DMS53 treated with DMSO at 0.1 percent for 48 hours (cell line): ENCODE measurements at regions not wholly inside any gene's neighbourhood (a gene's known extent, or its start where the extent isn't known, plus 50 kb on each side); places are given as distances from the start of the nearest gene placed in this dataset.
"Not testable (repeated sequence)": the region's sequence is repeated elsewhere in the genome, so short reads cannot be mapped to it uniquely, and the experiment has no call there.

Experiments
- DNase-seq: peaks from one replicate; lab custom pipeline; 2025; ENCODE audit not compliant: unreplicated experiment; lab: John Stamatoyannopoulos, UW

DNA sequence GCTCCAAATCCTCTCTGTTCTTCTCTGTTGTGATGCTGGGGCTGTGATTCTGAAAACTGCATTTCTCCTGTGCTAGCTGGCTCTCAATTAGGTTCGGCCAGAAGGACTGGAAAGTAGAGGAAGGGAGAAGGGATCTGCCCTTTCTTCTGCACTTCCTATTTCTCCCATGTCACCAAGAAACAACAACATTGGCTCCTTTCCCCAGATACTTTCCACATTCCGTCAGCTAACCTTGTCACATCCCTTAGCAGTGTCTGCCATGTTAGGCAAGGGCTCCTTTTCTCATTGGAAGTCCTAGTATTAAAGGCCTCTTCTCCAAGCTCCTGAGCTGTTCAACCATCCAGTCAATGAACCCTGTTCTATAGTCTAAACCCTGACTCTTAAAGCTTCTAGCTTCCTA, 171.1 kb downstream of the ZNF621 start:
- DNase-seq, result no peak

- DNase-seq, result not testable (repeated sequence)
Observed at GRCh38 chr3:40698611-40699010, 173.9 kb downstream of the ZNF621 start.

- DNase-seq, result no peak
Observed at GRCh38 chr3:40701016-40701588, 176.3 kb downstream of the ZNF621 start.

DNA sequence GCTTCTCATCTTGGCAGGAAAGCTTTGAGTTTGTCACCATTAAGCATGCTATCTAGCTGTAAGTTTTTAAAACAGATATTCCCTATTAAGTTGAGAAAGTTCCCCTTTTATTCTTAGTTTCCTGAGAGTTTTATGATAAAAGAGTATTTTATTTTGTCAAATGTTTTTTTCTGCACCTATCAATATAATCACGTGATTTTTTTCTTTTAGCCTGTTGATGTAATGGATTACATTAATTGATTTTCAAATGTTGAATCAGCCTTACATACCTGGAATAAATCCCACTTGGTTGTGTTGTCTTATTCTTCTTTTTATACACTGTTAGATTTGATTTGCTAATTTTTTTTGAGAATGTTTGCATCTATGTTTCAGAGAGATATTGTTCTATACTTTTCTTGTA, 179.5 kb downstream of the ZNF621 start:
- no peak for DNase-seq

DNA sequence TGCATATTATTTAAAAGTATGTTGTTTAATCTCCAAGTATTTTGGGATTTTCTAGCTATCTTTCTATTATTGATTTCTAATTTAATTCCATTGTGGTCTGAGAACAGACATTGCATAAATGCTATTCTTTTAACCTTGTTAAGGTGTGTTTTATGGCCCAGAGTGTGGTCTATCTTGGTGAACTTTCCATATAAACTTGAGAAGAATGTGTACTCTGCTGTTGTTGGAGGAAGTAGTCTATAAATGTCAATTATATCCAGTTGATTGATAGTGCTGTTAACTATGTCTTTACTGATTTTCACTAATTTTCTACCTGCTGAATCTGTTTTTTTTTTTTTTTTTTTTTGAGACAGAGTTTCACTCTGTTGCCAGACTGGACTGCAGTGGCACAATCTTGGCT, 180.9 kb downstream of the ZNF621 start:
- no peak for DNase-seq

DNA sequence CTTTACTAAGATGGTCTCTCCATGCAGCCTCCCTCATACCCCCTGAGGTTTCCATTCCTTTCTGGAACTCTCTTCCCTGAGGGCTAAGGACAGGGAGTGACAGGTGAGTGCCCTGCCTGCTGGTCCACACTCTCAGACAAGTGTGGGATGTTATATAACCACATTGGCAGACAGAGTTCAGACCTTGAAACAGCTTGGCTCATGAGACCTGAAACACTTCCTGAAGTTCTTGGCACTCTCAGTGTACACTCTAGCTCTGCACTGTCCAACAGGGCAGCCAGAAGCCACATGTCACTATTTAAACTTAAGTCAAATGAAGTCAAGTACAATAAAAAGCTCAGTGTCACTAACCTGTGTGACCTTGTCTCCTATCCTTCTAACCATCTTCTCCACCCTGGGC, 188.5 kb downstream of the ZNF621 start:
- DNase-seq, result no peak

- DNase-seq, result no peak
Observed at GRCh38 chr3:40713795-40714194, 189.0 kb downstream of the ZNF621 start.

DNA sequence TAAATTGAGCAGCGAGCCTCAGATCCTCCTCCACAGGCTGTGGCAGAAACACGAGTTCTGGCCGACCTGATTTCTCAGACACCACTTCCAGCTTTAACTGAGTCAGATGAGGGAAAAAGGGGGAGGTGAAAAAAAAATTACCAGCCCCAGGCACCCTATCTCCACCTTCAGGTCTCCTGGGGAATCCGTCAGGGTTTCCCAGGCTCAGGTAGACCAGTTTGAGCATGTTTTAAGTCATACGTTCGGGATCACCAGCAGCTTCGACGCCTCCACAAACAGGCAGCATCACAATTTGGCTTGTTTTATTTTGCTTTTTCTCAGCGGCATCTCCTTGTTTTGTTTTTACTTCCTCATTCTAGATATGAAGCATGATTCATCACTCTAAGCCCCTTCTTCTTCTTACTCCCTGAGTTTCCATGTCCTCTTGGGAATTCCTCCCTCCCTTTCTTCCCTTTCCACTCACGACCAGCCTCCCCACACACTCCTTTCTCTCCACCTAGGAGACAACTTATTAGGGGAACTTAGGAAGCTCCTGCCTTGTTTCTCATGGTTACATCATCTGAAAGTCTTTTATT, 190.1 kb downstream of the ZNF621 start:
- DNase-seq, result no peak

DNA sequence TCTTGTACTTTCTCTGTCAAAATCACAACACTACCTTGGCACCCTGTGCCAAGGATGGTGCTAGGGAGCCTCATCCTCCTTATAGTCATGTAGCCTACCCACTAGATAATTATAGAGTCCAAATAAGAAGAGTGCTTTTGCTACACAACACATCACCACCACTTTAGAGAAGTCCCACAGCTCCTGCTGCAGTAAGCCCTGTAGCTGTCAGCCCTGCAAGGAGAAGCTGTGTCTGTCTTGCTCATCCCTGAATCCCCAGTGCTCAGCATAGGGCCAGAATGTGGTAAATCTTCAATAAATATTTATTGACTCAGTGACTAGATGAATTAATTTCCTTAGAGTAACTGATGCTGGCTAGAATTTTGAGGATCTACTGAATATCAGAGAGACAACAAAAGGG, 190.8 kb downstream of the ZNF621 start:
- no peak for DNase-seq

DNA sequence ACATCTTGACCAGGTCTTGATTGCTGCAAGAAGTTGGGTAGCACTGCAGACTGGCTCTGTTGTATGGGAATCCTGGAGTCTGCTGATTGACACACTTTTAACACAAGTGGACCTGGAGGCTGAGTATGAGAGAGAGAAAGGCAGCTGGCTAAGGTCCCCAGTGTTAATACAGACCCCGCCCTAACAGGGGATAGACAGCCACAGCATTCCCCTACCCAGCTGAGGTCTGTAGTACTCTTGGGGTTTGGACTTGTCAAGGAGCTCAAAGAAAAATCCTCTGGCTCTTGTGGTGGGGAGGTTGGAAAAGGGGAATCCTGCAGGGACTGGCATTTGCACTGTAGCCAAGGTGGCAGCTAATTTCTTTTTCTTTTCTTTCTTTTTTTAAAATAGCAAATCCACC, 192.7 kb downstream of the ZNF621 start:
- DNase-seq, result no peak

DNA sequence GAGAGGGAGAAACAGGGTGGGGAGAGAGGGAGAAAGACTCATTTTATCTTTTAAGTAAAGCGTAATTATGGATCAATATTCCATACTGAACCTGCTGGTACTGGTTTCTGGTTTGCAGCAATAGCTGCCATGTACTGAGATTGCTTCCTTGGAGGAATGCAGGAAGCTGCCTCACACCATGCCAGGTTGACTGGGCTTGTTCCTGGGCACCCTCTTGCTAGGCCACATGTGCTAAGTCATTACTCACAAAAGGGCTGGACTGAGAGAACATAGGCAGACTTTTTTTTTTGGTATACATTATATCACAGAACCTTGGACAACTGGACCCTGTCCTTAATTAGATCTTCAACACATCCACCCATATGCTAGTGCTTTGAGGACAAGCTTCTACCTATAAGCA, 193.4 kb downstream of the ZNF621 start:
- DNase-seq, result no peak

- no peak for DNase-seq
Observed at GRCh38 chr3:40718681-40719080, 193.9 kb downstream of the ZNF621 start.

DNA sequence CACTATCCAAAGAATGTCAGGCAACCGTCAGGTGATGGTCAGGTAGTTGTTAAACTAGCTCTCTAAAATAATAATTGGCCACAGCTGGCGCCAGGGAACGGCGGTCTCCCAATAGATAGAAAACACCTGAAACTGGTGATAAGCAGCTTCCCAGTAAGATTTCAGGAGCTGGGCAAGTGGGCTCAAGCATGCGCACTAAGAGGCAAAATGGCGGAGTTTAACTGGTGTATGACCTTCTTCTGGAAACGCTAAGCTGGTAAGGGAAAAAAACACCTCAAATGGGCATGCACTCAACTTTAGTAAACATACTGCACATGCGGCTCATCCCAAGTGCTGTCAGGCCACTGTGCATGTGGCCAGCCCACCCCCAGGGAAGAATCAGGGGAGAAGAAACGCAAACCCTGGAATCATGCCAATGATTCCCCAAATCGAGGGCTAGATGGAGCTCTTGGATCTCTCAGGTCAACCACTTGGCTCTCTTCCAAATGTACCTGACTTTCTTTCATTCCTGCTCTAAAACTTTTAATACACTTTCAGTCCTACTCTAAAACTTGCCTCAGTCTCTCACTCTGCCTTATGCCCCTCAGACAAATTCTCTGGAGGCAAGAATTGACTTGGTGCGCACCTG, 195.0 kb downstream of the ZNF621 start:
- no peak for DNase-seq

DNA sequence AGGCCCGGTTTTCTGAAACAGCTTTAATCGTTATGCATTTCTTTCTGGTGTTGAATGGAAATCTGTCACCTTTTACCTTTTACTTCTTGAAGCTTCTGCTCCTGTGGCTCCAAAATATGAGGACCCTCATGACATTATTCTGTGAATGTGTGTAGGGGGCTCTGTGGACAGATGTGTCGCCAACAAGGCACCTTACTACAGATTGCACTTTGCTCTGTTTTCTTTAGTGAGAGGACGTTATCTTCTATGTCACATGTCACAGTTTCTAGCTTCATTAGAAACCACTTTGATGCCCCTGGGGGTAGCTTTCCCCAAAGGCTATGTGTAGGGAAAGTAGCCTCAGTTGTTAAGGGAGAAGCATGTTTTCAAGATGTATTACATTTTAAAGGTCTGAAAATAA, 195.6 kb downstream of the ZNF621 start:
- no peak for DNase-seq

GRCh38 chr3:40720863-40721262, 196.1 kb downstream of the ZNF621 start:
- no peak for DNase-seq

GRCh38 chr3:40723083-40723660, 198.4 kb downstream of the ZNF621 start:
- DNase-seq, result no peak

GRCh38 chr3:40725031-40725430, 200.3 kb downstream of the ZNF621 start:
- DNase-seq, result no peak

GRCh38 chr3:40731445-40731844, 206.7 kb downstream of the ZNF621 start:
- no peak for DNase-seq

DNA sequence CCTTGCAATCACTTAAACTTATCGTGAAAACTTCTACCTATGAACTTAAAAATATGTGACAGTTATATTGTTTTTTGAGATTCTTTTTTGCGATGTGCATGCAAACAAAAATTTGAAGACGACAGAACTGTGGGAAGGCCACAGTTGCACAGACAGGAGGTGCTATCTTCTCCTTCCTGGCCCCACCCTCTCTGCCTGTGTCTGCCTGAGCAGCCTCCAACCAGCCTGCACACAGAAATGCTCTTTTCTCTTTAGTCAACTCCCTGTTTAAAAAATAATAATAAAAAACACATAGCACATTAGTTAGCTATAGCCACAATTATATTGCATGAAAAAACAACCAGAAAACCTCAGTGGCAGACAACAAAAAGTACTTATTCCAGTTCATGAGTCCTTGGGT, 212.2 kb downstream of the ZNF621 start:
- DNase-seq, result no peak

DNA sequence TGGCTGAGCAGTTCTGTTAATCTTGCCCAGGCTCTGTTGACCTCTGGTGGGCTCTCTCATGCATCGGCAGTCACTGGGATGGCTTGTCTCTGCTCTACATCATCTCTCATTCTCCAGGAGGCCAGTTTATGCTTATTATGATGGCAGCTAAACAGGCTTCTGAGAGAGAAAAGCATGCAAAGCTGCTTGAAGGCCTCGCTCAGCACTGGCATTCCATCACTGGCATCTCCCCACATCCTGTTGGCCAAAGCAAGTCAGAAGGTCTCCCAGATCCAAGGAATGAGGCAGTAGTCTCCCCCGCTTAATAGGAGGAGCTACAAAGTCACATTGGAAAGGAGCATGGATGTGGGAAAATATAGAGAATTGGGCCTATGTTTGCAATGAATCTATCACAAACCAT, 212.6 kb downstream of the ZNF621 start:
- no peak for DNase-seq

GRCh38 chr3:40739971-40740370, 215.2 kb downstream of the ZNF621 start:
- no peak for DNase-seq

DNA sequence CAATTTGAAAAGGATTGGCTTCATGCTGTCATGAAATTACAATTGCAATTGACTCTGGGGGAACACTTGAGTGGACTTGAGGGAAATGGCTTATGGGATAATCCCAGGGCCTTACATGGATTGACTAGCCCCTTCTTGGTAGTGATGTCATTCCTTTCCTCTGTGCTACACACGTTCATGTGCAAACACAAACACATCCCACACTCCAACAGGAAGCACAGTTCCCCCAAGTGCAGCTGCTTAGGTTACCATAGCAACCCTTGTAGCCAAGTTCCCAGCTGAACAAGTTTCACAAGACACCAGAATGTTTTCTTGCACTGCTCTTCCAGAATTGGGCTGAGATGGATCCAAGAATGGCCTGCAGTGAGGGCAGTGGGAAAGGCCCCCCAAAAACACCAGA, 217.0 kb downstream of the ZNF621 start:
- DNase-seq, result peak; percentile 40
